Stimulated activated CD8-positive, alpha-beta memory T cell treated with anti-CD3 and anti-CD28 coated beads, Interleukin-2, amount 100 ng/mL, for 48 hours (primary cell): ENCODE measurements at regions not wholly inside any gene's neighbourhood (a gene's known extent, or its start where the extent isn't known, plus 50 kb on each side); places are given as distances from the start of the nearest gene placed in this dataset.
"Not testable (repeated sequence)": the region's sequence is repeated elsewhere in the genome, so short reads cannot be mapped to it uniquely, and the experiment has no call there.

ENCODE experiments used
- DNase-seq, 2 donors: peaks; one replicate each; pipeline ENCODE4 v3.0.0-alpha.2; 2020; ENCODE audit warnings: low read depth in 2 of 2

DNA sequence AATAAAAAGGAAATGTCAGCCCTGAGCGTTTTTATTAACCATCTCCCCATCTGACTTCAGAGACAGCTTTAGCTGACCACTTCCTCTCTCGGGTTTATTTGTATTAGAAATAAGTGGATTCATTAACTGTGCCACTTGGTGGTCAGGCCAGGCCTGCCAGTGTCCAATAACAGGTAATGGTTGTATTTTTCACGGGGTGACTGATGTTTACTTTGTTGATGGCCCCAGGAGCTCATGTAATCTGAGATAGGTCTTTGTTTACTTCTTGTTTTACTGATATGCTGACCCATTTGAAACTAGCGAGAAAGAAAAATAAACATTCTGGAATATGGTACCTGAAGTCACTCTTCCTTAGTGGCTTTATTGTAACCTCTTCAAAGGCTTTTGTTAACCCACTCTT lies 504.3 kb upstream of the SLC35B3 start:
- DNase-seq: no peak

GRCh38 chr6:8934318-8934717 lies 499.0 kb upstream of the SLC35B3 start:
- no peak for DNase-seq

- no peak for DNase-seq
Measured at GRCh38 chr6:8930009-8930408, 494.7 kb upstream of the SLC35B3 start.

GRCh38 chr6:8920244-8920643 lies 484.9 kb upstream of the SLC35B3 start:
- not testable (repeated sequence) for DNase-seq

- no peak for DNase-seq
Measured at GRCh38 chr6:8918196-8918595, 482.9 kb upstream of the SLC35B3 start.

GRCh38 chr6:8914700-8915099 lies 479.4 kb upstream of the SLC35B3 start:
- no peak for DNase-seq

GRCh38 chr6:8908638-8909037 lies 473.3 kb upstream of the SLC35B3 start:
- DNase-seq: no peak

GRCh38 chr6:8906699-8907098 lies 471.4 kb upstream of the SLC35B3 start:
- DNase-seq: no peak

- no peak for DNase-seq
Measured at GRCh38 chr6:8905757-8906156, 470.4 kb upstream of the SLC35B3 start.

DNA sequence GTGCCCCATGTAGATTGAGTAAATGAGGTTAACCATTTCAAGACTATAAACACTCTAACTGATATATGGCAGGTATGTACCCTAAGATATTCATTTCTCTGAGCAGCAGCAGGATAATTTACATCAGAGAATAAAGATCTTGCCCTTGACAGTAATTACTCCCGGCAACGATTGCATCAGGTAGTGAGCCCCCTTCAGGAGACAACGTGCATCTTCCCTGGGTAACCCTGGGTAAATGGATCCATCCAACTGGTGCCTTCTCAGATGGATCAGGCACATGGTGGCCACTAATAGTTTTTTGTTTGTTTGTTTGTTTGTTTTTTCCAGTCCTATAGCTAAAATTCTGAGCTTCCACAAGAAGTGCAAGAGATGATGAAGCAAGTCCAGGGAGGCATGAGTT lies 469.4 kb upstream of the SLC35B3 start:
- DNase-seq: no peak

GRCh38 chr6:8900056-8900455 lies 464.7 kb upstream of the SLC35B3 start:
- no peak for DNase-seq

GRCh38 chr6:8889514-8889913 lies 454.2 kb upstream of the SLC35B3 start:
- no peak for DNase-seq

- no peak for DNase-seq
Measured at GRCh38 chr6:8888468-8888867, 453.1 kb upstream of the SLC35B3 start.

DNA sequence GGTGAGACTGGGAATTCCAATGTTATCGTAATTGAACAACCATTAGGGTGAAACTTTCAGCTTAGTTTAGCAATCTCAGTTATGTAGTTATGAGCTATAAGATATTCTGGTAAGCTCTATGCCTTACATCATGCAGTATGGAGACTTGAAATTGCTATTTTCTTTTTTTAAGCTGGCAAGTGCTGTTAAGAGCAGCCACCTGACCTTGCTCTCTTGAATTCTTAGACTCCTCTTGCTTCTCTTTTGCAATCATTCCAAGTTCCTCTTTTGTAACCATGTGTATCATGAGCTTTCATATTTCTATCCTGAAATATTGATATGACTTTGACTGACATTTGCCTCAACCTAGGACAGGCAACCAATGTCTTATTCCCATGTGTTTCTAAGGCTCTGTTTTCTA lies 446.3 kb upstream of the SLC35B3 start:
- DNase-seq: no peak

GRCh38 chr6:8879334-8879733 lies 444.0 kb upstream of the SLC35B3 start:
- DNase-seq: no peak

GRCh38 chr6:8875986-8876385 lies 440.6 kb upstream of the SLC35B3 start:
- DNase-seq: no peak

DNA sequence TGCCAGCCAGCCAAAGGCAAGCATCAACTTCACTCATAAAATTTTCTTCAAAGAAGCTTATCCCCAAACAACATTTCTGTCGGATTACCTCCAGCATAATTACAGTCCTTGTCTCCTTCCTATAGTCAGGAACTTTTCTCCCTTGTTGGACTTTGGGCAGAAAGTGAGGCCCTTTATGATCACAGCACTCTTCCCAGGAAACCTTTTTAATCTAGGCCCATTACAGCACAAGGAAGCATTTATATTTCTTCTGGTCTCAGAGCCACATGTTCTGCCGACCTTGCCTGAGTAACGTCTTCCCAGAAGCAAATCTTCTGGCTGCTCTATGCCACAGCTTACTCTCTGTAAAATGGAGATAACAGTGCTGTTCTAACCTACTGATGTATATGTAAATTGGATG lies 437.2 kb upstream of the SLC35B3 start:
- DNase-seq: no peak

DNA sequence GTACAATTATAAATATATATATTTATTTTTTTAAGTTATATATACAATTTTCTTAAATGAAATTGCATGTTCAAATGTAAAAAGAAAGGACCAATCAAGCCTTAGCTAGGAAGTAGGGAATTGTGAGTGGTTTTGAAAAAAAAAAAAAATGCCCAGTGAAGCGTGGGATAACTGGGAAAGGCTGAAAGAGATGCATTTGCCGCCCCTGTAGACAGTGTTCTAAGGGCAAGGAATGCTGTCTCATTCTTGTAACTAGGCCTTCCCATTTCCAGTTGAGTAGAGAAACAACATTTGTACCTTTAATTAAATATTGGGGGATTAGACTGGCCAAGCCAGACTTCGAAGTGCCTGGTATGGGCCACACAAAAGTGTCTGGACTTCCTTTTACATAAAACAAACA lies 430.1 kb upstream of the SLC35B3 start:
- DNase-seq: no peak

- no peak for DNase-seq
Measured at GRCh38 chr6:8860671-8861070, 425.3 kb upstream of the SLC35B3 start.

- no peak for DNase-seq
Measured at GRCh38 chr6:8859501-8859900, 424.2 kb upstream of the SLC35B3 start.

GRCh38 chr6:8858854-8859331 lies 423.5 kb upstream of the SLC35B3 start:
- DNase-seq: no peak

GRCh38 chr6:8857160-8857559 lies 421.8 kb upstream of the SLC35B3 start:
- DNase-seq: no peak

GRCh38 chr6:8855411-8855810 lies 420.1 kb upstream of the SLC35B3 start:
- DNase-seq: no peak

DNA sequence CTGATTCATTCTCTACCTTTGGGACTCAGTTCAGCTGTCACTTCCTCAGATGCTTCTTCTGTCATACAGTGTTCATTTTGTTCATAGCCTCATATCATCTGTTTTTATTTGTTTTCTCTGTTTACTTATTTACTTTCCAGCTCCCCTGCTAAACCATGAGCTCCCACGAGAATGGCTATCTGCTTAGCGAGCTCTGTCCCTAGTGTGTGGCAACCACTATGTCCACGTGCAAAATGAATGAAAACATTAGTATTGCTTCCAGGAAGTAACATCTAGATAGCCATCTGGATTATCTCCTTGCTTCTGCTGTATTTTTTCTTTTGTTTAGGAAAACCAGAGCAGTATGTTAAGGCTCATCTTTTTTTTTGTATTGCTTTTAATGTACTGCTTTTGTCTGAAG lies 417.0 kb upstream of the SLC35B3 start:
- no peak for DNase-seq

- DNase-seq: not testable (repeated sequence)
Measured at GRCh38 chr6:8846680-8847079, 411.3 kb upstream of the SLC35B3 start.
